HS-5 (cell line): ENCODE measurements at regions not wholly inside any gene's neighbourhood (a gene's known extent, or its start where the extent isn't known, plus 50 kb on each side); places are given as distances from the start of the nearest gene placed in this dataset.
"Not testable (repeated sequence)": the region's sequence is repeated elsewhere in the genome, so short reads cannot be mapped to it uniquely, and the experiment has no call there.

Experiments used
- DNase-seq: peaks from one replicate; pipeline ENCODE4 v3.0.0-alpha.2; 2012; ENCODE audit warnings: low read depth

DNA sequence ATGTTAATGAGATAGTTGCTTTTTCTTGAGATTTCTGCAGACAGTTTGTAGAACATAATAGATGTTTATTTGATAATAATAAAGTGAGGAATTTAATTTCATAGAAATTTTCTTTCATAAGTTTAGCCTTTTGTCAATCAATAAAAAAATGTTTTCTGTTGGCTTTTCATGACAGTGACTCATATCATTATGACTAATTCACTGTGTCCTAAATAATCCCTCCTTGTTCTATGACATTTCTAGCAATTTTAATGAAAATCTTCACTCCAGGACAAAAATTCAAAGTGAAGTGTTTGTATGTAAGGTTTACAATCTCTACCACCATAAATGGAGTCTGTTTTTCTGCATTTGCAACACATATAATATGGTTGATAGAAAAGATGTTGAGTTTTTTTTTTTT is 109.9 kb downstream of the UTRN start:
- DNase-seq: no peak

DNA sequence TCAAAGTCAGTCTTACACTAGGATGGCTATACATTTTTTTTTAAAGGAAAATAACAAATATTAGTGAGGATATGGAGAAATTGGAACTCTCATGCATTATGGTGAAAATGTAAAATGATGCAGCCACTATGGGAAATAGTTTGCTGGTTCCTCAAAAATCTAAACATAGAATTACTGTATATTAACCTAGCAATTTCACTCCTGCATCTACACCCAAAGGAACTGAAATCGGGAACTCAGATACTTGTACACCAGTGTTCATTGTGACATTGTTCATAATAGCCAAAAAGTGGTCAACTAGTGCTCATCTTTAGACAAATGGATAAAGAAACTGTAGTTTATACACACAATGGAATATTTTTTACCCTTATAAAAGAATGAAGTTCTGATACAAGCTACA is 110.7 kb downstream of the UTRN start:
- no peak for DNase-seq

DNA sequence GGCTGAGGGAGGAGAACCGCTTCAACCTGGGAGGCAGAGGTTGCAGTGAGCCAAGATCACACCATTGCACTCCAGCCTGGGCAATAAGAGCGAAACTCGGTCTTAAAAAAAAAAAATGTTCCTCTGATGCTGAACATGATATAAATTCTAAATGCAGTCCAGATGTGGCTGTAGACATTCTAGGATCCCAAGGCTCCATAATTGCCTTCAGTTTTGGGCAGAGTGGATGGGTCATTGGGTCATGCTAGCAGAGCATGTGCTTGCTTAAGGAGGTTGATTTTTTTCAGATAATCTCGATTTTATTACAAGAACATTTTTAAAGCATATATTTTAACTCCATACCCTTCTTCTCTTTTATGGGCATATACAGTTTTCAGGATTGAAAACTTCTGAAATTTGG is 112.0 kb downstream of the UTRN start:
- DNase-seq: no peak

DNA sequence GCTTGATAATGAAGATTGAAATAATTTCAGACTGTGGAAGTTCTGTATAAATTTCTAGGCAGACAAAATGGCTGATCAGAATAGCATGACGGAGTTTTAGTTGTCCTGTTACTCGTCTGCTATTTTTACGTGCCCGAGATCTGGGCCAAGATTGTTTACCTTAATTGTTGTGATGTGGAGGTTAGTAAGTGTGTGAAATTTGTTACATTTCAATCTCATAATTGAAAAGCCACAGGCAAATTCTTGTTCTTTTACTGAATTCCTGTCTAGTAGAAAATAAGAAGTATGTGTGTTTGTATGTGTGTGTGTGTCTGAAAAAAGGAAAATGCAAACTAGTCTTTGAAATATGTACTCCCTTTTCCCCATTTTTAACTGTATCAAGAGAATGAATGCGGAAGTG is 115.2 kb downstream of the UTRN start:
- no peak for DNase-seq

DNA sequence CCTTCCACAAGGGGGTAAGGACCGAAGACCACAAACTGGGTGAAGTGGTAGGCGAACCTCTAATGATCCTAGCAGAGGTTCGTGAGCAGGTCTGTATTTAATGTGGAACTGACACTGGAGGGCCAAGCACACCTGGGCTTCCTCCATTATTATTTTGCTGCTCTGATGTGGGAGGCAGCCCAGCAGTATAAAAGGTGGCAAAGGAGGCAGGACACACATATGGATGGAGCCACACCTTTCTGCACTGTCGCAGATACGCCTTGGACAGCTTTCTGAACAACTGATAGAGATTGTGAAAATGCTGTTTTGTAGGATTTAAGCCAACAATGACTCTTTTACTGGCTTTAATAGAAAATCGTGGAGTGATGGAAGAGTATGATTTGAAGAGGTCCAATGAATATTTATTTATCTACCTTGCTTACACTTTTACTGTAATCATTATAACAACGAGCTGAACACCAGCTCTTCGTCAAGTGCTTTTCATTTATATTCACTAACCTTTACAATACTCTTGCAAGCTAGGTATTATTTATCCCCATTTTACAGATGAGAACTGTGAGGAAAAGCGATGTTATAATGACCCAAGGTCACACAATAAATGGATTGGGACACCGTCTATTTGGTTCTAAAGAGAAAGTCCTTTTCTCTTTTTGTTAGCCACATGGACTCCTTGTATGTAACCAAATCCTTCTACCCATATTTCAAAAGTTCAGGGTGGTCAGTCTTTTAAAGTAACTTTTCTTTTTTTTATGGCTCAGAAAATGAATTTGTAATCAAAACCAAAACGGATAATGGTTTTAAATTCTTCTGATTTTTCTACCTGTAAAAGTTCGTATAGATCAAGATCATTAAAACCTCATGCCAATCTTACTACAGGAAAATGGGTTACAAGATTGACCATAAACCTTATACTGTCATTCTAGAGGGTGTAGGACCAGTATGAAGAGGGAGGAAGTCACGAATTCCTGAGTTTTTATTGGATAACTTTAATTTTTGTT is 116.9 kb downstream of the UTRN start:
- DNase-seq: no peak

DNA sequence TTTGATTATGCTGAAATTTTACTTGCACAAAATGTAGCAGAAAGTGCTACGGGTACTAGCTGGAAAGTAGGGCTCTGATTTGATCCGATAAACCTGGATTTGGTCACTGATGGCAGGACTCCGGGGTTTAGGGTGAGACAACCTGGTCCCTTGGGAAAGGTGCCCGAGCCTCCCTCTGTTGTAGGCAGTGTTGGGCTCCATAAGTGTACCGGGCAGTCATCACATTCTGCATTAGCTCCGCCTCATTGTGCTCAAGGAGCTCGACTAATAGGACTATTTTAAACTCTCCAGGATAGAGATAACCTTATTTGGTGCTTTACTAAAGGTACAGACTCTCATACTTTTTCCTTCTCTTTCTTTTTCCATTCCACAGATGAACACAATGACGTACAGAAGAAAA is 117.6 kb downstream of the UTRN start:
- no peak for DNase-seq

DNA sequence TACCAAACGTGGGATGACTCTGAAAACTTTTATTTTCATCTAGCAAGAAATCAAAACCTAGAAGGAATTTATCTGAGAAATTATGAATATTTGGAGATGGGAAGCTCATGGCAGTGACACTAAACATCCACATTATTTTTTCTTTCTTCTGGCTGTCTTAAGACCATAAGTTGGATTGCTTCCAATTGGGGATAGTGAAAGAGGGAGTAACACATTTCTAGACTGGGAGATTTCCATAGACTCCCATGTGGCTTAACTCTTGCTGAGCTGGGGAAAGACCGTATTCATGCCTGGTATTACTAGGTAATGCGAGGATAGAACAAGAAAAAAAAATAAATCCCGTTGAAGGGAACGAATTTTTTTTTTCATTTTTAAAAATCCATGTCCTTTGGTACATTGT is 120.0 kb downstream of the UTRN start:
- DNase-seq: no peak

DNA sequence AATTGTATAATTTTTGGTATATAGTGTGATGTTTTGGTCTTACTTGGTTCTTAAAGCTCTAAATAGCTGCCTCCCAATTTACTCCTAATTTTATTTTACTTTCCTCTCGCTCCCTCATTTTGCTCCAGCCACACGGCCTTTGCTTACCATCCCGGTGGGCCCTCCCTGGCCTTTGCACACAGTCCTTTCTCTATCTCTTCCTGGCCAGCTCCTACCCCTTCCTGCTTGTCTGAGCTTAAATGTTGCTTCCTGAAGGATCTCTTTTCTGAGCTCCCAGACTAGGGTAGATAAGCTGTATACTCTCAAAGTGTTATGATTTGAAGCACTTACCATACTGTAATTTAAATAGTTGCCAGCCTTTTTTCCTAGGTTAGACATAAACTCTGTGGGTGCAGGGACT is 121.7 kb downstream of the UTRN start:
- no peak for DNase-seq

DNA sequence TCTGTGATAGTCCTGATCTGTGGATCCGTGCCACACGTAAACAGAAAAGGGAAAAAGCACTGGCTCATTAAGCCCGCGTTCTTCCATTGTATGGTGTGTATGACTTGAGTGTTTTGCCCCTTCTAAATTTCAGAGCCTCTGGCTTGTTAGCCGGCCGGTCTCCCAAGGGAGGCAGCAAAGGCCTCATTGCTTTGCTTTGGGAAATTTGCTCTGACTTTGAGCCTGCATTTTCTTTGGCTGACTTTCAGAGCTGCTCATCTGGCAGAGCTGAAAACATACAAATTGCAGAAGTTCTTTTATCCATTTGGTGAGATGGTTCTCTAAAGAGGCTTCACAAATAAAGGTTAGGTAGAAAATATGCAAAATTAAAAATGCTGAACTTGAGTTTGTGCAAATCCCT is 123.0 kb downstream of the UTRN start:
- DNase-seq: no peak

DNA sequence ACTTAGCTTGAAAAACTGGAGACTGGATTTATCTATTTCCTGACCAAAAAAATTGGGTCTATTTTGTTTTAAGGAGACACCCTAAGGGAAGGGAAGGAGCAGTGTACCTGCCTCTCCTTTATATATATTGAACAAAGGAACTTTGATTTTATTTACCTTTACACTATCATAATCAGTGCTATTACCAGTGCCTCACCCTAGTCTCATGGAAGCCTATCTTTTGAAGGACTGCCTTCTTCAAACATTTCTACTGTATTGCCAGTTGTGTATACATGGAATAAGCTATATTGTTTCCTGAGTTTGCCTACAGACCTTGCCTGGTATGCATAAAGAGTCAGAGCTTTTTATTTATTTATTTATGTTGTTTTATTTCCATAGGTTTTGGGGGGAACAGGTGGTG is 124.9 kb downstream of the UTRN start:
- no peak for DNase-seq

DNA sequence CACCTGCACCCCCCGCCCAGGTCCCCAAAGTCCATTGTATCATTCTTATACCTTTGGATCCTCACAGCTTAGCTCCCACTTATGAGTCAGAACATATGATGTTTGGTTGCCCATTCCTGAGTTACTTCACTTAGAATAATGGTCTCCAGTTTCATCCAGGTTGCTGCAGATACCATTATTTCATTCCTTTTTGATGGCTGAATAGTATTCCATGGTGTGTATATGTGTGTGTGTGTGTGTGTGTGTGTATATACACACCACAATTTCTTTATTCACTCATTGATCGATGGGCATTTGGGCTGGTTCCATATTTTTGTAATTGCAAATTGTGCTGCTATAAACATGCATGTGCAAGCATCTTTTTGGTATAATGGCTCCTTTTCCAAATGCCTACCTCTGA is 125.4 kb downstream of the UTRN start:
- DNase-seq: not testable (repeated sequence)

DNA sequence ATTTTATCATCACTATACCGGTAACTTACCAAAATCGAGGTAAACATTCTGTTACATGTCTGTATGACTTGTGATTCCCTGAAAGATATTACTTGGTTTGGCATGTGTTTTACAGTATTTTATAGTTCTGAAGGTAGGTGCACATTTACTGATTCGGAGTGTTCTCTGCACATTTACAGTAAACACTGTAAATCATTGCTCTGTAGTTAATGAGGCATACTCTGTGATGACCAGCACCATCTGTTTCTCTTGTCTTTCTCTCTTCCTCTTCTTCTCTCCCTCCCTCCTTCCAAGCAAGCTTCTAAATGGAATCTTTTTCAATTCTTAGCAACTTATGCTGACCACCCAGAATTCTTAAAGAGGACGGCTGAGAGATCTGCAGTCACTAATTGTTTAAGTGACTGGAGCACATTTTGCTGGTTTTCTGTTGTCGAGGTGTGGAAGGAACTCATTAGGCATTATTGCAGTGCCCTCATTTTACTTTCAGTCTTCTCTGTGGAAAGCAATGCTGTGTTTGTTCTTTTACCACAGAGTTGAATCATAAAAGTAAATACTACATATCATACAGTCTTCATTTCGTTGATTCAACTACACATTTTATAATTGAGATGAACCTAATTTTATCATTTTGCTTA is 126.5 kb downstream of the UTRN start:
- no peak for DNase-seq

DNA sequence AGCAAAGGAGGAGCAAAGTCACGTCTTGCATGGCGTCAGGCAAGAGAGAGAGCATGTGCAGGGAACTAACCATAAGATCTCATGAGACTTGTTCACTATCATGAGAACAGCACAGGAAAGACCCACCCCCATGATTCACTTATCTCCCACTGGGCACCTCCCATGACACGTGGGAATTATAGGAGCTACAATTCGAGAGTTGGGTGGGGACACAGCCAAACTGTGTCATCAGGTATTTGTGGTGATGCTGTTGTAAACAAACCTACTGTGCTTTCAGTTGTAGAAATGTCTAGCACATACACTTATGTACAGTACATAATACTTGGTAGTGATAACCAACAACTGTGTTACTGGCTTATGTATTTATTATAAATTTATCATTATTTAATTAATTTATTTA is 128.3 kb downstream of the UTRN start:
- no peak for DNase-seq

DNA sequence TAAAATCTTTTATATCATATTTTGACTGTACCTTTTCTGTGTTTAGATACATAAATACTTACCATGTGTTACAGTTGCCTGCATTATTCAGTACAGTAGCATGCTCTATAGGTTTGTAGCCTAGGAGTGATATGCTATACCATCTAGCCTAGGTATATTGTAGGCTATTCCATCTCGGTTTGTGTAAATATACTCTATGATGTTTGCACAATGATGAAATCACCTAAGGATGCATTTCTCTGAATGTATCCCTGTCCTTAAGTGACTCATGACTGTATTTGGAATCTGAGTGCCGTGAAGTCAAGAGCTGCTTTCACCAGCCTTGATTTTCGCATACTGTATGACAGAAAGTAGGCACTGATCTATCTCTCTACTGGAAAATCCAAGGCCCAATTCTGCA is 129.9 kb downstream of the UTRN start:
- peak; percentile 58 for DNase-seq

DNA sequence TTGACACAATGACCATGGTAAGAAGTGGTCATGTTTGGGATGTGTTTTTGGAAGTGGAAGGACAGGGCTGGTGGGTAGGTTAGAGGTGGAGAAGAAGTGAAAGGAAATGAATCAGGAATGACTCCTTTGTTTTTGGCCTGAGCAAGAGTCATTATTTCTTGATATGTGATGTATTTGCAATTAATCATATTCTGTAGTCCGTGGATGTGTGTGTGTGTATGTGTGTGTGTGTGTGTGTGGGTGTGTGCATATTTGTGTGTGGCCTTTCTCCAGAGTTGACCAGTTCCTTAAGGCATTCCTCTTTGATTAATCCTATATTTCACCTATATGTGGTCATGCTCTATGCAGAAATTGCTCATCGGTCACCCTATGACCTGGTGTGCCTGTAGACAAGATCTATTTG is 130.7 kb downstream of the UTRN start:
- peak; percentile 85 for DNase-seq

DNA sequence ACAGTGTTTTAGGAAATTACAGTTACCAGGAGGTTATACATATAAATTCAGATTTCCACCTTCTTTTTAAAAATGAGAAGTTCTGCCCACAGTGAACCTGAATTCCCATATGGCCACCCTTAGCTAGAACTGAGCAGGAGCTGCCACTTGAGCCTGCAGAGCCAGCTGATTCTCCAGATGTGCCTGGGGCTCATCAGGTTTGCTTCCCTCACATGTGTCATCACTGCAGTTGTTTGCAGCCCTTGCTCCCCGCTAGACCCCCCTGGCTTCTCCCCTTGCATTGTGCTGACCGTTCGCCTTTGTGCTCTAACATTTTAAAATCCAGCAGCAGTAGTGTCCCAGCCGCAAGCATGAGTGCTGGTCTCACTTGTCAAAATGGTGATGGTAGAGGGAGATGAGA is 131.1 kb downstream of the UTRN start:
- no peak for DNase-seq

DNA sequence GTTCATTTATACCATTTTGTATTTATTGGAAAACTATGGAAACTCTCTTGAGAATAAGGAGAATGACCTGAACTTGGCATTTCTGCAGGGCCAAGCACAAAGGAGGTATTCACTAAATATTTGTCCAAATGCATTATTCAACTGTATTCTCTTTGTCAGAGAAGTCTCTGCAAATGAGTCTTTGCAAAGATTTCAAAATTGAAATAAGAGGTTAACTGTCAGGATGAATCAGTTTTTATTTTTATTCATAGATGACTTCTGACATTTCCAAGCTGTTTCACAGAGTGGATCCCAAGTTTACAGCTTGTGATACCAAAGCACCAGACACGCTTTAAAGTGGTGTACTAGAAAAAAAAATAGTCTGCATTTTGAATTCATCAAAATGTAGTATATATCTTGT is 131.6 kb downstream of the UTRN start:
- no peak for DNase-seq

DNA sequence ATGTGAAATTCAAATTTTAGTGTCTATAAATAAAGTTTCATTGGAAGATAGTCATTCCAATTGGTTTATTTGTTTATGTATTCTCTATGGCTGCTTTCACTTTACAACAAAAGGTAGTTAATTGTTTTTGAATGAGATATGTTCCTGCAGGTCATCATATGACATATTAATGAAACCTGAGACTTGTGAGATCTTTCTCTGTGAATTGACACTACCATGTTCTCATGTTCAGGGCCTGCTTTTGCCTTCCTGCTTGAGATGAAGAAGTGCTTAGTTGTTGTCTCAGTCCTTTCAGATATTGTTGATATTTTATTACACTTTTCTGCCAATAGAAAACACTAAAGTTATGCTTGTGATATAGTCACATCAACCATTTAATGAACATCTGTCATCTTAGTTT is 132.5 kb downstream of the UTRN start:
- no peak for DNase-seq

DNA sequence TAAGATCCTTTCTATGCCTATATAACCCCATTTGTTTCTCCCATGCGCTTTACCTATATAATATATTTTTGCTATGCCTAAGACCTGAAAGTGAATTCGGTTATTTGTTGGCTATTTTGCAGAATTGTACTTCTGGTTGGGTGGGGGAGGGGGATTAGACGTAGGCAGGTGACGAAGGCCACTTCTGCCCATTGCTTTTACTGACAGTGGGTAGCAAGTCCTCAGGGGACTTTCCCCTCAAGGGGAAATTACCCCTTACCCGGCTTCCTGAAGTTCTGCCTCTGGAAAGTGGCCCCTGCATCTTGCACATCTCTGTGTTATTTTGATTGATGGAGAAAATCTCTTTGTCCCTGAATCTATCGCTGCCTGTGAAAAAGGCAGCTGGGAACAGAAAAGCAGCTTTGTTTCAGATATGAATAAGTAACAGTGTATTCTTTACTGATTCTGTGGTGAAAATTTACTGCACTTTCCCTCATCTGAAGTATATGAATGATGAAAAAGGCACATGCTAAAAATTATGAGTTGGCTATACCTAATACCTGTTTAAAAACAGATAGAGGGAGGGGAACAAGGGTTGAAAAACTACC is 133.9 kb downstream of the UTRN start:
- DNase-seq: no peak

DNA sequence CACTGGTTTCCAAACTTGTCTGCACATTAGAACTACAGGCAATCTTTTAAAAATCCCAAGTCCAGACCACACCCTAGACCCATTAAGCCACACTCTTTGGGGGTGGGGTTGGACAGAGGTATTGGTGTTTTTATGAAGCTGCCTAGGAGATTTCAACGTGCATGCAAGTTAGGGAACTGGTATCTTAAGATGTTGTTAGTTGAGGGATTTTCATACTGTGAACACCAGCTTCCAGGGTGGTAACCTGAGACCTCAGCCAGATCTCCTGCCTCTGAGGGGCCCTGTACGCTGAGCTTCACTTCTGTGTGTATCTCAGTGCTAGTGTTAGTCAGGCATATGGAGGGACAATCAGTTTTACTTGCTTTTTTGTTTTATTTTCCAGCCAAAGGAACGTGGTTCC is 138.0 kb downstream of the UTRN start:
- no peak for DNase-seq

DNA sequence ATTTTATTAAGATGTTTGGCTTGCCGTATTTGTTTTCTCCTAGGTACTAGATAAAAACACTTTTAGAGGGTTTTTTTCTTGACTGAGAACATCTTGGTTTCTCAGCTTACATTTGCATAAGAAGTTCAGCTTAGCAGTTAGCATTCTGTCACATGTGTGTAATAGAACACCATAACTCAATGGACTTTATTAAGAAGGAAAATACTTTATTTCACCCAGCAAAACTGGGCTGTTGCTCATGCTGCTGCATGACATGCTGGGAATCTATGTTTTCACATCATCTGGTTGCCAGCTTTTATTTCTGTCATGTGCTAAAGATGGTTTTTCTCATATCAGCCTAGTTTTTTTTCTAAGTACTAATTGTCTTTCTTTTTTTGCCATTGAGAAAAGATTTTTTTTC is 144.6 kb downstream of the UTRN start:
- DNase-seq: no peak

DNA sequence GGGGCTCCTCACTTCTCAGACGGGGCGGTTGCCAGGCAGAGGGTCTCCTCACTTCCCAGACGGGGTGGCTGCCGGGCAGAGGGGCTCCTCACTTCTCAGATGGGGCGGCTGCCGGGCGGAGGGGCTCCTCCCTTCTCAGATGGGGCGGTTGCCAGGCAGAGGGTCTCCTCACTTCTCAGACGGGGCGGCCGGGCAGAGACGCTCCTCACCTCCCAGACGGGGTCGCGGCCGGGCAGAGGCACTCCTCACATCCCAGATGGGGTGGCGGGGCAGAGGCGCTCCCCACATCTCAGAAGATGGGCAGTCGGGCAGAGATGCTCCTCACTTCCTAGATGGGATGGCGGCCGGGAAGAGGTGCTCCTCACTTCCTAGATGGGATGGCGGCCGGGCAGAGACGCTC is 148.3 kb downstream of the UTRN start:
- not testable (repeated sequence) for DNase-seq

DNA sequence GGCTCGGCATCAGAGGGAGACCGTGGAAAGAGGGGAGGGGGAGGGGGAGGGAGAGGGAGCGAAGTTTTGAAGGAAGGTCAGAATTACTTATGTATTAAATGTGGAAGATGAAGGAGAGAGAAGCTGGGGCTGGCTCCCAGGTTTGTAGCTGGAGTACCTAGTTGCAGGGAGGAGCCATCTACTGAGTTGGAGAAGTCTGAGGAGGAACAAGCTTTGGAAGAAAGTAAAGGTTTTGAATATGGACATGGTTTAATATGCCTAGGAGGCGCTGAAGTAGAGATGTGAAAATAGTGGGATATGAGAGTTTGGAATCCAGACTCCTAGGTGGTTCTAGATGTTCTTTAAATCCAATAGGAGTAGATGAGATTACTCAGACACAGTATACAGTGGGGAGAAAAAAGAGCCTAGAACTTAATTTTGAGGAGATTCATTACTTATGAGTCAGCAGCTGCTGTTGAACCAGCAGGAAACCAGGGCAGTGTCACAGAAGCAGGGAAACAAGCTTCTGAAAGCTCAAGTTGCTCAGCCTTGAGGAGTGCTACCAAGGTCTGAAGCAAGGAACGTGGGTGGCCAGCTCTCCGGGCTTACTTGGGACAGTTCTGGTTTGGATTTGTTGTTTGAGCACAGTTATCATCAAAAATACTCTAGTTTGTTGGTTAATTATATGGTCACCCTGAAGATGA is 149.3 kb downstream of the UTRN start:
- DNase-seq: no peak
